Activated CD4-positive, alpha-beta memory T cell treated with anti-CD3 and anti-CD28 coated beads, Interleukin-2, amount 10 ng/mL, durations not matched to agents 7 days and 5 days (primary cell): ENCODE measurements at regions not wholly inside any gene's neighbourhood (a gene's known extent, or its start where the extent isn't known, plus 50 kb on each side); places are given as distances from the start of the nearest gene placed in this dataset.

Source experiments
- CTCF ChIA-PET: fragments of 350-600 bp; sonication (Branson Sonifier 250); formaldehyde crosslinking; loops from one replicate; lab custom pipeline; 2021; ENCODE audit warnings: antibody characterized with exemption, inconsistent platforms; lab: Charles Lee
- POLR2A ChIA-PET: fragments of 350-600 bp; sonication (Branson Sonifier 250); formaldehyde crosslinking; loops from one replicate; lab custom pipeline; 2021; ENCODE audit warnings: antibody characterized with exemption; lab: Charles Lee
- DNase-seq: peaks from one replicate; pipeline ENCODE4 v3.0.0-alpha.2; 2020
- H3K27ac Mint-ChIP-seq: one replicate; pipeline ENCODE4 v1.8.0; 2021; ENCODE audit warnings: mild to moderate bottlenecking, mixed read lengths
- H3K27me3 Mint-ChIP-seq: one replicate; pipeline ENCODE4 v1.8.0; 2021; ENCODE audit warnings: mixed read lengths
- H3K36me3 Mint-ChIP-seq: one replicate; pipeline ENCODE4 v1.8.0; 2021; ENCODE audit warnings: low read depth, mixed read lengths
- H3K4me1 Mint-ChIP-seq: one replicate; pipeline ENCODE4 v1.8.0; 2021; ENCODE audit warnings: mixed read lengths
- H3K4me3 Mint-ChIP-seq: one replicate; pipeline ENCODE4 v1.8.0; 2021; ENCODE audit warnings: mild to moderate bottlenecking, mixed read lengths
- H3K9me3 Mint-ChIP-seq: one replicate; pipeline ENCODE4 v1.8.0; 2021; ENCODE audit warnings: mixed read lengths

DNA sequence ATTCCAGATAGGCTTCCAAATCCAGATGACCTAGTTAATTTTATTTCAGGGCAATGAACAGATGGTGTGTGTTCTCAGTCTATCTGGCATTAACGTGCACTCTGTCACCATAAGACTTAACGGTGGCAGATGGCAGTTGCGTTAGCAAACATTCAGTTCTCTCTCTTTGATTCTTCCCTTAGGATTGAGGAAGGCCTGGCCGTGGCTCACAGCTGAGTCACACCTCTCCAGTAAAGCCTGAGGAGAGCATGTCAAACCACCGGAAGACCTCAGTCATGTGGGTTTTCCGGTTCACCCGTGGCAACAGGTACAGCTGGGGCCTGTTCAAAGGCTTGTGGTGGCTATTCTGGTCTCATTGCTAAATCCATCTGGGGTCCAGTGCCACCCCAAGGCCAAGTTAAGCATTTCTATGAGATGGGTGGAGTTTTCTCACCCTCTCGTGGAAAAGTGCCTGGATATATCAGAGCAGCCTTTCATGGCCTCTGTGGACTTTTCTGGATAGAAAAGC is 545.1 kb upstream of the ATP2B1 start:
- Mint-ChIP-seq H3K4me1 (peaks cover 10% of the 10 kb centered on the region), H3K27me3 (peaks cover 4% of the 10 kb centered on the region), H3K4me3 (no peak overlapping the region), H3K36me3 (no peaks in the 10 kb centered on the region), H3K27ac (no peak overlapping the region), H3K9me3 (no peaks in the 10 kb centered on the region)
- peak; percentile 70 for DNase-seq
- ChIA-PET CTCF (no interaction called here), POLR2A (interaction anchor here (1.2 kb wide), 1 partner anchor 544 kb away, joined by 3 read pairs; no protein-coding TSS in a partner anchor)

GRCh38 chr12:90253136-90253535 is 544.5 kb upstream of the ATP2B1 start:
- Mint-ChIP-seq H3K36me3 (no peaks in the 10 kb centered on the region), H3K27ac (no peak overlapping the region), H3K4me1 (peaks cover 10% of the 10 kb centered on the region), H3K4me3 (no peak overlapping the region), H3K27me3 (peaks cover 4% of the 10 kb centered on the region), H3K9me3 (no peaks in the 10 kb centered on the region)
- CTCF ChIA-PET = no interaction called here
- POLR2A ChIA-PET = interaction anchor here (1.2 kb wide), 1 partner anchor 543 kb away, joined by 3 read pairs; no protein-coding TSS in a partner anchor
- DNase-seq = no peak

- Mint-ChIP-seq H3K27ac (no peak overlapping the region), H3K36me3 (no peaks in the 10 kb centered on the region), H3K4me3 (no peak overlapping the region), H3K4me1 (peaks cover 10% of the 10 kb centered on the region), H3K9me3 (no peaks in the 10 kb centered on the region), H3K27me3 (peaks cover 2% of the 10 kb centered on the region)
- CTCF ChIA-PET = no interaction called here
- DNase-seq = no peak
- POLR2A ChIA-PET = no interaction called here
Observed at GRCh38 chr12:90250766-90251165, 542.1 kb upstream of the ATP2B1 start.

GRCh38 chr12:90250042-90250441 is 541.4 kb upstream of the ATP2B1 start:
- POLR2A ChIA-PET = no interaction called here

DNA sequence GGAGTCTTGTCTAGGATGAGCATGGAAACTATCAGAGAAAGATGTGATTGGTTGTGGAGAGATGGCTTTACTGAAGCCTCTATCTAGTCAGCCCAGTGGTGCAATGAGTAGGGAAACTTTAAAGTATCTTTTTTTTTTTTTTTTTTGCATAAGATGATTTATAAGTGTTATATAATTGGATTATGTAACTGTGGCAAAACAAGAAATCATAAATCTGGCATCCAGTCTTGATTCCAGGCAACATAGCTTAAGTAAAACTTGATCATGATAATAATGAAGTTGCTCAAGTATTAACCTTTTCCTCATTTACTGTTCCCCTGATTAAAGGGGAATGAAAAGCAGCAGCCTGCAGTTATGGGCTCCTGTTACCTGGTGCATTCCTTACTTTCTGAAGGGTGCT is 538.0 kb upstream of the ATP2B1 start:
- ChIA-PET POLR2A (no interaction called here), CTCF (no interaction called here)
- H3K9me3 Mint-ChIP-seq = no peaks in the 10 kb centered on the region
- peaks cover 2% of the 10 kb centered on the region for H3K27me3 Mint-ChIP-seq
- H3K4me3 Mint-ChIP-seq = no peak overlapping the region
- no peak for DNase-seq
- no peak overlapping the region for H3K27ac Mint-ChIP-seq
- H3K36me3 Mint-ChIP-seq = no peaks in the 10 kb centered on the region
- no peaks in the 10 kb centered on the region for H3K4me1 Mint-ChIP-seq

More at GRCh38 chr12:90250042-90250441, 541.4 kb upstream of the ATP2B1 start:
- CTCF ChIA-PET = interaction anchor here (0.5 kb wide), 1 partner anchor 334 kb away, joined by 3 read pairs; no protein-coding TSS in a partner anchor
- Mint-ChIP-seq H3K4me3 (no peak overlapping the region), H3K4me1 (peaks cover 10% of the 10 kb centered on the region), H3K27ac (no peak overlapping the region), H3K9me3 (no peaks in the 10 kb centered on the region), H3K27me3 (peaks cover 2% of the 10 kb centered on the region), H3K36me3 (no peaks in the 10 kb centered on the region)
- no peak for DNase-seq

GRCh38 chr12:90245391-90245790 is 536.8 kb upstream of the ATP2B1 start:
- peaks cover 2% of the 10 kb centered on the region for H3K27me3 Mint-ChIP-seq
- ChIA-PET POLR2A (no interaction called here), CTCF (no interaction called here)
- no peak overlapping the region for H3K4me3 Mint-ChIP-seq
- H3K4me1 Mint-ChIP-seq = no peaks in the 10 kb centered on the region
- no peak for DNase-seq
- no peaks in the 10 kb centered on the region for H3K36me3 Mint-ChIP-seq
- no peak overlapping the region for H3K27ac Mint-ChIP-seq
- no peaks in the 10 kb centered on the region for H3K9me3 Mint-ChIP-seq

- Mint-ChIP-seq H3K9me3 (no peaks in the 10 kb centered on the region), H3K36me3 (no peaks in the 10 kb centered on the region), H3K27ac (no peak overlapping the region), H3K4me3 (no peak overlapping the region), H3K27me3 (peaks cover 2% of the 10 kb centered on the region), H3K4me1 (no peaks in the 10 kb centered on the region)
- DNase-seq = no peak
- ChIA-PET CTCF (no interaction called here), POLR2A (no interaction called here)
Observed at GRCh38 chr12:90244232-90244631, 535.6 kb upstream of the ATP2B1 start.

DNA sequence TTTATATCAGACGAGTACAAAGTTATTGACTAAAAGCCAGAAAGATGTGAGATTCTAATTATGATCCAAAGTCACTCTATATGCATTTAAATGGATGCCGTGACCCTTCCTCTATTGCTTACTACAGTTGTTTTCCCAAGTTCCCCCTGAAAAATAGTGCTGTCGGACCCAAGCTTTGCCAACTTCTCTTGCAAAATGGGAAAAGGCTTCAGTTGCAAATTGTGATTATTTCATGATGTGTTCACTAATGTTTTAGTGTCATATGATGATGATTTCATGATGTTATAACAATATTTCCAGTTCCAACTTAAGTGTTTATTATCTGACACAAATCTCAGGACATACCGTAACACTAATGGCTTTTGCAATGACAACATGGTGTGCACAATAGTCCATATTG is 534.6 kb upstream of the ATP2B1 start:
- CTCF ChIA-PET = no interaction called here
- Mint-ChIP-seq H3K4me1 (no peaks in the 10 kb centered on the region), H3K27ac (no peak overlapping the region)

DNA sequence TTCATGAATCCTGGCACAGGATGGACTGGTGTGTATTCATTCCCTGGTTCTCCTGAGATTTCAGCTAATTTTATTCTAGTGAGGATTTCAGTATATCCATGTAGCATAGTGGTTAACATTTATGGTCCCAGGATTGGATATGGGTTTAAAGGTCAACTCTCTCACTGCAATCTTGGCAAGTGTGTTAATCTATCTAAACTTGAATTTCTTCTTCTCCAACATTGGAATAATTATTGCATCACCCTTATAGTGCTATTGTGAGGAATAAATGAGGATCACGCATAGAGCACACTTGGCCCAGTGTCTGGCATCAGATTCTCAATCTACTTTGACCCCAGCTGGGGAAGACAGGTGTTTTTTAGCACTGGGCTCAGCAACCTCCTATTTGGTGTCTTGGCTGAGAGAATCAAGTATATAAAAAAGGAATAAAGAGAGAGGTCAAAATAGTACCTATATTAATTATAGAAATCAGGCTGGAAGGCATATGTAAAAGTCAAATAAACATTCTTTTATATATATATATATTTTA is 531.2 kb upstream of the ATP2B1 start:
- ChIA-PET POLR2A (no interaction called here), CTCF (no interaction called here)
- Mint-ChIP-seq H3K4me3 (no peak overlapping the region), H3K9me3 (peaks cover 5% of the 10 kb centered on the region), H3K27ac (no peak overlapping the region), H3K4me1 (no peaks in the 10 kb centered on the region), H3K27me3 (peaks cover 2% of the 10 kb centered on the region), H3K36me3 (no peaks in the 10 kb centered on the region)
- no peak for DNase-seq

More for the DNA sequence above, 534.6 kb upstream of the ATP2B1 start:
- H3K9me3 Mint-ChIP-seq = no peaks in the 10 kb centered on the region
- H3K36me3 Mint-ChIP-seq = no peaks in the 10 kb centered on the region
- POLR2A ChIA-PET = no interaction called here
- H3K27me3 Mint-ChIP-seq = no peaks in the 10 kb centered on the region
- no peak overlapping the region for H3K4me3 Mint-ChIP-seq
- no peak for DNase-seq

GRCh38 chr12:90238663-90239271 is 530.1 kb upstream of the ATP2B1 start:
- DNase-seq = no peak
- Mint-ChIP-seq H3K9me3 (peaks cover 5% of the 10 kb centered on the region), H3K4me1 (no peaks in the 10 kb centered on the region), H3K27ac (no peak overlapping the region), H3K36me3 (no peaks in the 10 kb centered on the region), H3K27me3 (peaks cover 2% of the 10 kb centered on the region), H3K4me3 (no peak overlapping the region)
- POLR2A ChIA-PET = no interaction called here
- CTCF ChIA-PET = no interaction called here

- DNase-seq = no peak
Observed at GRCh38 chr12:90237841-90238240, 529.2 kb upstream of the ATP2B1 start.

DNA sequence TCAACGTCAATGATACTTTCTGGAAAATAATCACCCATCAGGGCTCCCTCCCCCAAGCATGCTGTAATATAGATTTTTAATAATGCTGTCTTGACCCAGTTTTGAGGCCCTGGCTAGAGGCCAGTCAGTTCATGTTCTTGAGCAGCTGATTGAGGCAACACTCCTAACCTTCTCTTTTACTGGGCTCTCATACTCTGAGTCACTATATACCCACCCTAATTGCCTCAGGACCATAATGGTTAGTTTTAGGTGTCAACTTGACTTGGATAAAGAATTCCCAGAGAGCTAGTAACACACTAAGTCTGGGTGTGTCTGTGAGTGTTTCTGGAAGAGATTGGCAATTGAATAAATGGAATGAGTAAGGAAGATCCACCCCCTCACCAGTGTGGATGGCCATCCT is 527.0 kb upstream of the ATP2B1 start:
- Mint-ChIP-seq H3K9me3 (peaks cover 5% of the 10 kb centered on the region), H3K4me3 (no peak overlapping the region), H3K36me3 (no peaks in the 10 kb centered on the region), H3K27ac (no peak overlapping the region), H3K4me1 (no peaks in the 10 kb centered on the region), H3K27me3 (peaks cover 2% of the 10 kb centered on the region)
- ChIA-PET CTCF (no interaction called here), POLR2A (no interaction called here)
- DNase-seq = no peak

More at GRCh38 chr12:90237841-90238240, 529.2 kb upstream of the ATP2B1 start:
- Mint-ChIP-seq H3K36me3 (no peaks in the 10 kb centered on the region), H3K27me3 (peaks cover 2% of the 10 kb centered on the region), H3K9me3 (peaks cover 5% of the 10 kb centered on the region), H3K4me1 (no peaks in the 10 kb centered on the region), H3K4me3 (no peak overlapping the region), H3K27ac (no peak overlapping the region)
- CTCF ChIA-PET = no interaction called here
- POLR2A ChIA-PET = no interaction called here

DNA sequence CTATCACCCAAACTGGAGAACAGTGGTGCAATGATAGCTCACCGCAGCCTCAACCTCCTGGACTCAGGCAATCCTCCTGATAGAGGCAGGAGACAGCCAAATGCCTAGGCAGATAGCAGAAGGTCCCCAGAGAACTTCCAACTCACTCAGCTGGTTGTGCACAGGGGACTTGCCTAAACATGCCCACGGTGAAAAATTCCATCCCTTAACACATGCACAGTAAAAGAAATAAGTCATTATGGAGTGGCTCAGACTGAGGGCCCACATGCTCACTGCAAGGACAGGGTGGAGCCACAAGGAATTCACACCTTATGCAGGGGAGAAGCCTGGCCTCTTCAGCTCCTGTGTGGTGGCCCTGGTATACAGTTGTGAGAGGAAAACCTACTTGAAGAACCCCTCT is 525.8 kb upstream of the ATP2B1 start:
- no peak overlapping the region for H3K27ac Mint-ChIP-seq
- no peaks in the 10 kb centered on the region for H3K4me1 Mint-ChIP-seq
- CTCF ChIA-PET = no interaction called here
- H3K4me3 Mint-ChIP-seq = no peak overlapping the region
- peaks cover 2% of the 10 kb centered on the region for H3K27me3 Mint-ChIP-seq
- no peaks in the 10 kb centered on the region for H3K36me3 Mint-ChIP-seq
- POLR2A ChIA-PET = no interaction called here
- peaks cover 5% of the 10 kb centered on the region for H3K9me3 Mint-ChIP-seq
- no peak for DNase-seq
